ENCODE measurements at regions not wholly inside any gene's neighbourhood (a gene's known extent, or its start where the extent isn't known, plus 50 kb on each side); places are given as distances from the start of the nearest gene placed in this dataset.

DNA sequence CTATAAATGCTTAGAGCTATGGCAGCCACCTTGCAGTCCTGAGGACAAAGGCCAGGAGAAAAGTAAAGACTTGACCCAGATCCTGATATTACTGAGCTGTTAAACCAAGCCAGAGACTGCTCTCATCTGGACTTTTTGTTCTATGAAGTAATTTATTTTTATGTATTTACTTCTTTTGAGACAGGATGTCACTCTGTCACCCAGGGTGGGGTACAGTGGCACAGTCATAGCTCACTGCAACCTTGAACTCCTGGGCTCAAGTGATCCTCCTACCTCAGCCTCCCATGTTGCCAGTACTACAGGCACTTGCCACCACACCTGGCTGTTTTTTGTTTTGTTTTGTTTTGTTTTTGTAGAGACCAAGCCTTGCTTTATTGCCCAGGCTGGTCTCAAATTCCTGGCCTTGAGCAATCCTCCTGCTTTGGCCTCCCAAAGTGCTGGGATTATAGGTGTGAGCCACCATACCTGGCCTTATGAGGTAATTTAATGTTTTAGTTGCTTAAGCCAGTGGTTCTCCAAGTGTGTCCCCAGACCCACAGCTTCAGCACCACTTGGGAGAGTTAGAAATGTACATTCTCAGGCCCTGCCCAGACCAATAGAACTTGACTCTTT lies 112.1 kb downstream of the COPRS start:
- H3K36me3 Mint-ChIP-seq (ENCODE audit: insufficient read depth, unreplicated experiment) = no peaks in the 10 kb centered on the region
- BruUV-seq (replicated peaks) = no TSS peak
- H3K27ac Mint-ChIP-seq (ENCODE audit: low read depth, unreplicated experiment) = no peak overlapping the region
- POLR2A ChIA-PET = interaction anchor here (1.2 kb wide), 1 partner anchor 8 kb away, joined by 4 read pairs; no protein-coding TSS in a partner anchor
- H3K4me3 Mint-ChIP-seq (ENCODE audit: unreplicated experiment) = no peak overlapping the region
- H3K4me1 Mint-ChIP-seq (ENCODE audit: insufficient read depth, unreplicated experiment) = no peaks in the 10 kb centered on the region
- TF ChIP-seq, protein P1, sequence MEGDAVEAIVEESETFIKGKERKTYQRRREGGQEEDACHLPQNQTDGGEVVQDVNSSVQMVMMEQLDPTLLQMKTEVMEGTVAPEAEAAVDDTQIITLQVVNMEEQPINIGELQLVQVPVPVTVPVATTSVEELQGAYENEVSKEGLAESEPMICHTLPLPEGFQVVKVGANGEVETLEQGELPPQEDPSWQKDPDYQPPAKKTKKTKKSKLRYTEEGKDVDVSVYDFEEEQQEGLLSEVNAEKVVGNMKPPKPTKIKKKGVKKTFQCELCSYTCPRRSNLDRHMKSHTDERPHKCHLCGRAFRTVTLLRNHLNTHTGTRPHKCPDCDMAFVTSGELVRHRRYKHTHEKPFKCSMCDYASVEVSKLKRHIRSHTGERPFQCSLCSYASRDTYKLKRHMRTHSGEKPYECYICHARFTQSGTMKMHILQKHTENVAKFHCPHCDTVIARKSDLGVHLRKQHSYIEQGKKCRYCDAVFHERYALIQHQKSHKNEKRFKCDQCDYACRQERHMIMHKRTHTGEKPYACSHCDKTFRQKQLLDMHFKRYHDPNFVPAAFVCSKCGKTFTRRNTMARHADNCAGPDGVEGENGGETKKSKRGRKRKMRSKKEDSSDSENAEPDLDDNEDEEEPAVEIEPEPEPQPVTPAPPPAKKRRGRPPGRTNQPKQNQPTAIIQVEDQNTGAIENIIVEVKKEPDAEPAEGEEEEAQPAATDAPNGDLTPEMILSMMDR (IDR thresholded peaks at IDR 0.05; ENCODE audit: unreplicated experiment) = no peak
- H3K27me3 Mint-ChIP-seq (ENCODE audit: insufficient read depth, unreplicated experiment) = no peaks in the 10 kb centered on the region
- CTCF ChIA-PET = interaction anchor here (1.1 kb wide), 1 partner anchor 323 kb away, joined by 3 read pairs; no protein-coding TSS in a partner anchor
- intact Hi-C loops (cut with micrococcal nuclease) = no loop called here
- H3K9me3 Mint-ChIP-seq (ENCODE audit: unreplicated experiment) = no peaks in the 10 kb centered on the region
- no peak for DNase-seq (ENCODE audit: unreplicated experiment)

DNA sequence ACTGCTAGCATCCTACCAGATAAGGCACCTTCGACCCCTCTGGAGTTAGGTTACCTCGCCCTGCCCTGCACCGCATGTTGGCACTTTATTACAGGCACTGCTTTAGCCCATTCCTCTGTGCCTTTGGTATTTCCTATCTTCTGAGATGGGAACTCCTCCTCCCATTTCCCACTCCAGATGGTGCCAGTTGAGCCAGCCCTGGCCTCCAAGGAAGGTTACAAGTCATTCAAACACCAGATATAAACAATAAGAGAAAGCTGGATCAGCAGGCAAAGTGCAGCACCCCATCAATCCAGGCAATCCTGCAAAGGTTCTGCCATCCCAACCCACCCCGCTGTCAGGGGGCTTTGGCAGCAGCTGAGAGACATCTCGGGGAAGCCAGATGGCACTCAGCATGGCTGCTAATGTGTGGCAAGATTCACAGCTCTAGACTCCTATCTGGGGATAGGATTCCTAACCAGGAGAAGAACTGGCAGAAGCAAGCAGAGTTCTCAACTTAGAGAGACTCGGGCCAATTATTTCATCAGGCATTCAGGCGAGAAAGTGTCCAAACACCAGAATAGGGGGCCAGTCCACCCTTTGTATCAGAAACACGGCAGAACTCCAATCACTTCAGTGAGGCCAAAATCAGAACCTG lies 113.0 kb downstream of the COPRS start:
- POLR2A ChIA-PET = no interaction called here
- CTCF ChIA-PET = interaction anchor here (0.6 to 1.1 kb wide), 2 partner anchors 151 to 322 kb away, joined by 3 read pairs; no protein-coding TSS in a partner anchor
- no peaks in the 10 kb centered on the region for H3K36me3 Mint-ChIP-seq (ENCODE audit: insufficient read depth, unreplicated experiment)
- no peaks in the 10 kb centered on the region for H3K27me3 Mint-ChIP-seq (ENCODE audit: insufficient read depth, unreplicated experiment)
- intact Hi-C loops (cut with micrococcal nuclease) = no loop called here
- BruUV-seq (replicated peaks) = no TSS peak
- TF ChIP-seq, protein P1 (IDR thresholded peaks at IDR 0.05; ENCODE audit: unreplicated experiment) = no peak
- no peak overlapping the region for H3K27ac Mint-ChIP-seq (ENCODE audit: low read depth, unreplicated experiment)
- no peaks in the 10 kb centered on the region for H3K4me1 Mint-ChIP-seq (ENCODE audit: insufficient read depth, unreplicated experiment)
- no peaks in the 10 kb centered on the region for H3K9me3 Mint-ChIP-seq (ENCODE audit: unreplicated experiment)
- H3K4me3 Mint-ChIP-seq (ENCODE audit: unreplicated experiment) = no peak overlapping the region
- DNase-seq (ENCODE audit: unreplicated experiment) = no peak

DNA sequence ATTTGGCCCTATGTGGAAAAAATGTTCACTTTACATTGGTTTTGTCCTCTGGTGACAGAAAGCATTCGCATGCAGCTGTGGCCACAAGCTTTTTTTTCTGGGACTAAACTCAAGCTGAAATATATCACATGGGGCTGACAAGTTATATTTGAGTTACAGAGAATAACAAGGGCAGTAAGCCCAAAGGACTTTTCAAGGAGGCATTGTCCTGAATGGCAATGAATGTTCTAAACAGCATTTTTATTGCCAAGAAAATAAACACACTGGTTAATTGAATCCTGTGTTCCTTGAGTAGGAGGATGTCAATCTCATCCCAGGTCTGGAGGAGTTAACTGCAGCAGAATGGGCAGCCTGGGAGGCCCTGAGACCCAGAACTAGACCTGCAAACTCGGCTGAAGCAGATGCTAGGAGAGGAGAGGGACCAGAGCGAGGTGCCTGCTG lies 114.5 kb downstream of the COPRS start:
- DNase-seq (ENCODE audit: unreplicated experiment) = no peak
- TF ChIP-seq, protein P1 (IDR thresholded peaks at IDR 0.05; ENCODE audit: unreplicated experiment) = no peak
- no peaks in the 10 kb centered on the region for H3K36me3 Mint-ChIP-seq (ENCODE audit: insufficient read depth, unreplicated experiment)
- no peaks in the 10 kb centered on the region for H3K9me3 Mint-ChIP-seq (ENCODE audit: unreplicated experiment)
- ChIA-PET POLR2A (no interaction called here), CTCF (interaction anchor here (0.6 kb wide), 1 partner anchor 880 kb away, joined by 3 read pairs; no protein-coding TSS in a partner anchor)
- no peak overlapping the region for H3K27ac Mint-ChIP-seq (ENCODE audit: low read depth, unreplicated experiment)
- H3K4me3 Mint-ChIP-seq (ENCODE audit: unreplicated experiment) = no peak overlapping the region
- no peaks in the 10 kb centered on the region for H3K27me3 Mint-ChIP-seq (ENCODE audit: insufficient read depth, unreplicated experiment)
- intact Hi-C loops (cut with micrococcal nuclease) = no loop called here
- no TSS peak for BruUV-seq (replicated peaks)
- no peaks in the 10 kb centered on the region for H3K4me1 Mint-ChIP-seq (ENCODE audit: insufficient read depth, unreplicated experiment)

DNA sequence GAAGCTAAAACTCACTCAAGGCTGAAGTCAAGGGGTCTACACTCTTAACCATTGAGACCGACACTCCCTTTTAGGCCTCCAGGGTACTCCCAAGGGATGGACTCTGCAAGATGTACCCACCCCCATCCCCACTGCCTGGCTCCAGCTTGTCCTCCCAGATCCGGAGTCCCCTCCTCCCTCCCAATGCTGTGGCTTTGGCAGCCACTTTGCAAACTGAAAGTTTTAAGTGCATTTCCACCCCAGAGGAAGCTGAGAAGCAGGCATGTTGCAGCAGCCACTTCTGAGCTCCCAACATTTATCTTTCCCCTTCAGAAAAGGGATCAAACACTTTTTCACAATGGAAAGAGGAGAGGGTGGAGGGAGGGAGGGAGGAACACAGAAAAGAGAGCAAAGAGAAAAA lies 115.2 kb downstream of the COPRS start:
- intact Hi-C loops (cut with micrococcal nuclease) = no loop called here
- Mint-ChIP-seq H3K4me1 (ENCODE audit: insufficient read depth, unreplicated experiment) (no peaks in the 10 kb centered on the region), H3K4me3 (ENCODE audit: unreplicated experiment) (no peak overlapping the region), H3K27ac (ENCODE audit: low read depth, unreplicated experiment) (no peak overlapping the region), H3K36me3 (ENCODE audit: insufficient read depth, unreplicated experiment) (no peaks in the 10 kb centered on the region), H3K9me3 (ENCODE audit: unreplicated experiment) (no peaks in the 10 kb centered on the region), H3K27me3 (ENCODE audit: insufficient read depth, unreplicated experiment) (no peaks in the 10 kb centered on the region)
- ChIA-PET CTCF (no interaction called here), POLR2A (no interaction called here)
- TF ChIP-seq, protein P1 (IDR thresholded peaks at IDR 0.05; ENCODE audit: unreplicated experiment) = no peak
- DNase-seq (ENCODE audit: unreplicated experiment) = no peak
- BruUV-seq (replicated peaks) = no TSS peak
